ENCODE measurements at regions not wholly inside any gene's neighbourhood (a gene's known extent, or its start where the extent isn't known, plus 50 kb on each side); places are given as distances from the start of the nearest gene placed in this dataset.

DNA sequence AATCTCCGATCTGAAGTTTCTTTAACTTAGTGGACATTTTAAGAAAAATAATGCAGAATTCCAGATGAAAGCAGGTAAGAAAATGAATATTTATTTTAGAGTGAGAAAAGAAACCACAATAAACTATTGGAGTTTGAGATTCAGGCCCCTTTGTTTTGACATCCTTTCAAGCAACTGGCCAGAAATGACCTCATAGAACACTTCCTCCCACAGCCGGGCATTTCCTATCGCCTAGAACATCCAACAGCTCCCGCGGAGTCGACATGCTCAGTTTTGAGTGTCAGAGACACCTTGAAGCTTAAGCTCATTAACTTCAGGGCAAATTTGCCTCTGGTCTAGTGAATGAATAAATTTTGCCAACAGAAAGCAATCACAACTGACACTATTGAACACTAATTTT, 369.2 kb downstream of the TLE4 start:
- no peak overlapping the region for H3K27ac ChIP-seq
- no peak for TF ChIP-seq POLR2AphosphoS5 (IDR thresholded peaks at IDR 0.05; ENCODE audit: borderline replicate concordance, low read depth, low read length)
- no peak for TF ChIP-seq EZH2 (IDR thresholded peaks at IDR 0.05)
- no peak for TF ChIP-seq FOXP2 (optimal IDR thresholded peaks at IDR 0.05; ENCODE audit: control extremely low read depth, extremely low read length, insufficient read depth)
- H3K36me3 ChIP-seq (ENCODE audit: insufficient read depth, low read length) = no peaks in the 10 kb centered on the region
- H3K9me3 ChIP-seq (ENCODE audit: low read depth, low read length) = no peaks in the 10 kb centered on the region
- no peak for DNase-seq (ENCODE audit: low read depth, low spot score)
- H3K4me3 ChIP-seq = no peak overlapping the region
- no peak overlapping the region for H3K9ac ChIP-seq (ENCODE audit: insufficient read length)

DNA sequence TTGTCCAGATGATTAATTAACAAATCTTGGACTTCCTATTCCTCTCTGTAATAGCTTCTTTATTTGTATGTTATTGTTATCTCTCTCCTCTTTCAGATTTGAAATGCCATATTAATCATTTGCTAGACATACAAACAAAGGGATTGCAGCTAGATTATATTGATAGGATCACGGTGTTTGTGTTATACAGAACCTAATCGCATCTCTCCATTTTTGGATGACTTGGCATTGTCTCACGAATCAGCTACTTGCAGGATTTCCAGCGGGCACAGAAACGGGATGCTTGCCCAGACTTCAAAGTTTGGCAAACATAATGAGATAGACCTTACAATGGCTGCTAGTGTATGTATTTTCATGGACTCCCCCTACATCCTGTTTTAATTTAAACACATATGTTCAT, 368.1 kb downstream of the TLE4 start:
- no peak overlapping the region for H3K27ac ChIP-seq

DNA sequence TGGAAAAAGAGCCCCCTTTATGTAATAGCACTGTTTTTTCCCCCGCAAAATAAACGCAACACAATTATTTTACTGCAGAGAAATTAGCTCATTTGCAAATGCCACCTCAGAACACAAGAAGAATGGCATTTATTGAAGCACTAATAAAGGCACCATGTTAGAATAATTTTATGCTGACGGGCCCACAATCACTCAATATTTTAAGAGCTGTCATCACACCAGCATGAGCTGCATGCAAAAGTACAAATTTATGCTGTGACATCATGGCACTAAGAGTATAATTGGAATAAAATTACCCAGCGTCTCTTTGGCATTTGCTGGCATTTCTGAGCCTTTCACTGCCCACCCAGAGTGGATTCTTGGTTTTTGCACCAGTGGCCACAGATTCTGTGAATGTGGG, 364.6 kb downstream of the TLE4 start:
- Histone ChIP-seq H3K27ac (no peak overlapping the region), H3K36me3 (ENCODE audit: insufficient read depth, low read length) (no peaks in the 10 kb centered on the region), H3K9me3 (ENCODE audit: low read depth, low read length) (no peaks in the 10 kb centered on the region), H3K4me3 (no peak overlapping the region), H3K9ac (ENCODE audit: insufficient read length) (no peak overlapping the region)
- DNase-seq (ENCODE audit: low read depth, low spot score) = no peak
- TF ChIP-seq FOXP2 (optimal IDR thresholded peaks at IDR 0.05; ENCODE audit: control extremely low read depth, extremely low read length, insufficient read depth) = no peak
- TF ChIP-seq POLR2AphosphoS5 (IDR thresholded peaks at IDR 0.05; ENCODE audit: borderline replicate concordance, low read depth, low read length) = no peak
- no peak for TF ChIP-seq EZH2 (IDR thresholded peaks at IDR 0.05)

More for the DNA sequence above, 368.1 kb downstream of the TLE4 start:
- TF ChIP-seq POLR2AphosphoS5 (IDR thresholded peaks at IDR 0.05; ENCODE audit: borderline replicate concordance, low read depth, low read length) (no peak), FOXP2 (optimal IDR thresholded peaks at IDR 0.05; ENCODE audit: control extremely low read depth, extremely low read length, insufficient read depth) (no peak), EZH2 (IDR thresholded peaks at IDR 0.05) (no peak)
- Histone ChIP-seq H3K36me3 (ENCODE audit: insufficient read depth, low read length) (no peaks in the 10 kb centered on the region), H3K9me3 (ENCODE audit: low read depth, low read length) (no peaks in the 10 kb centered on the region), H3K4me3 (no peak overlapping the region), H3K9ac (ENCODE audit: insufficient read length) (no peak overlapping the region)
- no peak for DNase-seq (ENCODE audit: low read depth, low spot score)

DNA sequence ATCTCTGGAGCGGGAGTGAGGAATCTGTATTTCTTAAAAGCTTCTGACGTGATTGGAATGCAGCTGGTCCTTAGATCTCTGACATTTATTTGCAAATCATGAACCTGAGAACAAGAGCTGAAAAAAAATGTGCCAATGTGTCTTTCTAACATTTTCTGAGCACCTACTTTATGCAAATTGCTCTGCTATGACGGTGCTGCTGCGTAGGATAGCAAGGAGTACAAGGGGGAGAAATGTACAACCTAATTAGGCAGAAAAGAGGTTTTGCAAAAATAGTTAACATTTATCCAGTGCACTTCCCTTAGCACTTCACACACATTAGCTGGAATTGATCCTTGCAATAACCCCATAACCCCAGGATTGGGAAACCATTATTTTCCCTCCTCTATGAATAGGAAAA, 357.5 kb downstream of the TLE4 start:
- no peaks in the 10 kb centered on the region for H3K9me3 ChIP-seq (ENCODE audit: low read depth, low read length)
- no peak for TF ChIP-seq EZH2 (IDR thresholded peaks at IDR 0.05)
- no peak for TF ChIP-seq POLR2AphosphoS5 (IDR thresholded peaks at IDR 0.05; ENCODE audit: borderline replicate concordance, low read depth, low read length)
- TF ChIP-seq FOXP2 (optimal IDR thresholded peaks at IDR 0.05; ENCODE audit: control extremely low read depth, extremely low read length, insufficient read depth) = no peak
- H3K9ac ChIP-seq (ENCODE audit: insufficient read length) = no peak overlapping the region
- DNase-seq (ENCODE audit: low read depth, low spot score) = no peak
- H3K27ac ChIP-seq = no peak overlapping the region
- H3K36me3 ChIP-seq (ENCODE audit: insufficient read depth, low read length) = no peaks in the 10 kb centered on the region
- H3K4me3 ChIP-seq = no peak overlapping the region

DNA sequence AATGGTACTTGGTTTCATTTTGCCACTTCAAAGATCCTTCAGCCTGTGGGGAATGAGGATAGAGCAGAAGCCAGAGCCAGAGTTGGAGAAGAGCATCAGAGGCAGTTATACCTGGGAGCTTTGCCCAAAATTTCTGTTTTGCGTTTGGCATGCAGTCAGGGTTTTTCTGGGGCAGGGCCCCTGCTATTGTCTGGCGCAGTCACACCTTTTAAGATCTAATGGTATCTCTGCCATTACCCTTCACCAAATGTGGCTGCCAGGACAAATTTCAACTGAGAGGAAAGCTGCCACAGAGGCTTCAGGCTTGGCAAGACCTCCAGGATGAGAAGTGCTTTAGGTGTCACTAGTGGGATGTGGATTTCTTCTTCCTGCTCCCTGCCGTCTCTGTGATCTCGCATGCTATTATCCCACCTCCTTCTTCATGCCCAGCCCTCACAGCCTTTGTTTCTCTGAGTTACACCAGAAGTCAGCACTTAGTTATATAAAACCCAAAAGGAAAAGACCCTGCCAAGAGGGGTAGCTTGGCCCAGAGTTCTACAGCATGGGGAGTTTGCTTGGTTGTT, 357.0 kb downstream of the TLE4 start:
- H3K36me3 ChIP-seq (ENCODE audit: insufficient read depth, low read length) = no peaks in the 10 kb centered on the region
- no peak overlapping the region for H3K27ac ChIP-seq
- H3K9ac ChIP-seq (ENCODE audit: insufficient read length) = no peak overlapping the region
- no peaks in the 10 kb centered on the region for H3K9me3 ChIP-seq (ENCODE audit: low read depth, low read length)
- no peak overlapping the region for H3K4me3 ChIP-seq
- no peak for DNase-seq (ENCODE audit: low read depth, low spot score)
- no peak for TF ChIP-seq EZH2 (IDR thresholded peaks at IDR 0.05)
- no peak for TF ChIP-seq FOXP2 (optimal IDR thresholded peaks at IDR 0.05; ENCODE audit: control extremely low read depth, extremely low read length, insufficient read depth)

DNA sequence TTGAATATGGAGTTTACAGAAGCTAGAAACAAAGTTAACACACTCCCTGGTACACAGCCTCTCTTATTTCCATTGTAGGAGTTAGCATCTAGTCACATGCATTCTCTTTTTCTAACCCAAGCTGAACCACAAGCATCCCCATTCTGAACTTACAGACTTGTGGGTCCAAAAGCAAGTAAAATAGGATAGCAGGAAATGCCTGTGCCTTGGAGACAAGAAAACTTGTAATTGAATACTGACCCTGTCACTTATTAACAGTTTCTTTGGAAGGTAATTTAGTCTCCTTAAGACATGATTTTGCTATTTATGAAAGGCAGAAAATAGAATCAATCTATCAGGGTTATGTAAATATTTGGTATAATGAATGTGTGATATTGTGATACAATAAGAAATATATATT, 353.6 kb downstream of the TLE4 start:
- no peak for DNase-seq (ENCODE audit: low read depth, low spot score)
- Histone ChIP-seq H3K36me3 (ENCODE audit: insufficient read depth, low read length) (no peaks in the 10 kb centered on the region), H3K4me3 (no peak overlapping the region), H3K9me3 (ENCODE audit: low read depth, low read length) (no peaks in the 10 kb centered on the region), H3K27ac (no peak overlapping the region), H3K9ac (ENCODE audit: insufficient read length) (no peak overlapping the region)
- TF ChIP-seq EZH2 (IDR thresholded peaks at IDR 0.05) = no peak
- TF ChIP-seq FOXP2 (optimal IDR thresholded peaks at IDR 0.05; ENCODE audit: control extremely low read depth, extremely low read length, insufficient read depth) = no peak
- TF ChIP-seq POLR2AphosphoS5 (IDR thresholded peaks at IDR 0.05; ENCODE audit: borderline replicate concordance, low read depth, low read length) = no peak

DNA sequence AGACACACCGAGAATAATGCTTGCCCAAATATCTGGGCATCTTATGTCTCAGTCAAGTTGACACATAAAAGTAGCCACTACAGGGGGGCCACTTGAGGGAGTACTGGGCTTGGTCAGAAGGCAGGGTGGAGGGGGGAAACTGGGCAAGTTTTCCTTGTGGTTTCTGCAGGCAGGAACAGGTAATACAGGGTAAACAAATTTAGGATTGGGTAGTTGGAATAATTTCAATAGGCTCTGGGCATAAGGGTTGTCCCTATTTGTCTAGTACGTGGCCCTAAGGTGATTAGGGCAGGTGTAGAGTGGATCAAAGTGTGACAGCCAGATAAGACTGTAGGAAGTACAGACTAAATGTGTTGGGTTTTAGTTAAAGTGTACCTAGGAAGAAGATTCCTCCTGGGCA, 353.1 kb downstream of the TLE4 start:
- Histone ChIP-seq H3K36me3 (ENCODE audit: insufficient read depth, low read length) (no peaks in the 10 kb centered on the region), H3K27ac (no peak overlapping the region), H3K4me3 (no peak overlapping the region), H3K9me3 (ENCODE audit: low read depth, low read length) (no peaks in the 10 kb centered on the region), H3K9ac (ENCODE audit: insufficient read length) (no peak overlapping the region)
- TF ChIP-seq EZH2 (IDR thresholded peaks at IDR 0.05) (no peak), POLR2AphosphoS5 (IDR thresholded peaks at IDR 0.05; ENCODE audit: borderline replicate concordance, low read depth, low read length) (no peak), FOXP2 (optimal IDR thresholded peaks at IDR 0.05; ENCODE audit: control extremely low read depth, extremely low read length, insufficient read depth) (no peak)
- no peak for DNase-seq (ENCODE audit: low read depth, low spot score)

DNA sequence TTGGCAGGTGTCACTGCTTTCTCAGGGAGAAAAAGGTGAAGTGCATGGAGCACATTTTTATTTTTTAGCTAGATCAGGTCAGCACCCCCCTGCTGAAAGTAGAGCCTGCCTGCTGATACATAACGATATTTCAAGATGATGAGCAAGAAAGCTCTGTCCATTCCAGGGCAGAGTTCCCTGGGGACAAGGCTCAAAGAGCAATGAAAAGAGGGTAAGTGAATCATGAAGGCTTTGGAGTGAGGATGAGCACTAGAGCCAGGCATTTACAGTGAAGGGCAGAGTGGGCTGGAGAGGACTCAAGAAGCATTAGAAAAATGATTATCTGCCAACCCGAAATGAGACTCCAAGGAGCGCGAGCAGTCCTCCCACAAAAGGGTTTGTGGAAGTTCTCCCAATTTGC, 345.7 kb downstream of the TLE4 start:
- Histone ChIP-seq H3K9ac (ENCODE audit: insufficient read length) (no peak overlapping the region), H3K9me3 (ENCODE audit: low read depth, low read length) (no peaks in the 10 kb centered on the region), H3K27ac (no peak overlapping the region), H3K4me3 (no peak overlapping the region), H3K36me3 (ENCODE audit: insufficient read depth, low read length) (no peaks in the 10 kb centered on the region)
- no peak for DNase-seq (ENCODE audit: low read depth, low spot score)
- no peak for TF ChIP-seq FOXP2 (optimal IDR thresholded peaks at IDR 0.05; ENCODE audit: control extremely low read depth, extremely low read length, insufficient read depth)
- no peak for TF ChIP-seq EZH2 (IDR thresholded peaks at IDR 0.05)

DNA sequence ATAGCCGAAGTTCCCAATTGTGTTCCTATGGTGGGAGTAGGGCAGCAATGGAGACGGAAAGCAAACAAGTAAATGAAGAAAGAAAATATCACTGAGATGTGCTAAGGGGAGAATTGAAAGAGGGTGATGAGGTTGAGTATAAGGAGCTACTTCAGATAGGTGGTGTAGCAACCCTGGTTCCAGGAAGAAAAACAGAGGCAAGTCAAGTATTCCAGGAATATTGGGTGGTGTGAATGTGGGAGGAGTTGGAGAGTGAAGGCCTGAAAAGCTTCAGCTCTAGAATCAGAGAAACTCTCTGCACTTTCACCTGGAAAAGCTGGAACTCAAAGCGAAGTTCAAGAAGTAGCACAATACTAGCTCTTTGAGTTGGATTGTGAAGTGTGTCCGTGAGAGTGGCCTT, 342.1 kb downstream of the TLE4 start:
- DNase-seq (ENCODE audit: low read depth, low spot score) = no peak
- TF ChIP-seq POLR2AphosphoS5 (IDR thresholded peaks at IDR 0.05; ENCODE audit: borderline replicate concordance, low read depth, low read length) (no peak), FOXP2 (optimal IDR thresholded peaks at IDR 0.05; ENCODE audit: control extremely low read depth, extremely low read length, insufficient read depth) (no peak), EZH2 (IDR thresholded peaks at IDR 0.05) (no peak)
- Histone ChIP-seq H3K4me3 (no peak overlapping the region), H3K27ac (no peak overlapping the region), H3K36me3 (ENCODE audit: insufficient read depth, low read length) (no peaks in the 10 kb centered on the region), H3K9ac (ENCODE audit: insufficient read length) (no peak overlapping the region), H3K9me3 (ENCODE audit: low read depth, low read length) (no peaks in the 10 kb centered on the region)
